ENCODE measurements at regions not wholly inside any gene's neighbourhood (a gene's known extent, or its start where the extent isn't known, plus 50 kb on each side); places are given as distances from the start of the nearest gene placed in this dataset.

DNA sequence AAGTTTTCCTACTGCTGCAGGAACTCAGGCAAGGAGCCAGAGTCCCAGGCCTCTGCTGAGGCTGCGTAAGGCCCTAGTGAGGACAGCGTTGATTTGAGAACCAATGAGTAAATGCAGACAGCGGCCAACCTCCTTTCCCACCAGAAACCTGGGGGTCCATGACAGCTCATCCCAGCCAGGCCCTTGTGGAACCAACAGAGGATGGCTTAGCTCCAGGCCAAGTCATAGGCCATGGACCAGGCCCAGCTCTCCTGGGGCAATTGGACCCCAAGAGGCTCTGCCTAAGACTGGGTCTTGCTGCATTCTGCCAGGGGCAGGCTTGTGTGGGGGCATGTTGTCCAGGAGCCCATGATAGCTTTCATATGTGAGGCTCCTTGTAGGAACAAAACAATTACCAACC, 65.4 kb upstream of the PPP1R3C start:
- DNase-seq (ENCODE audit: low spot score): no peak
- intact Hi-C loops (cut with DNase I): no loop called here
- no peak for ATAC-seq

DNA sequence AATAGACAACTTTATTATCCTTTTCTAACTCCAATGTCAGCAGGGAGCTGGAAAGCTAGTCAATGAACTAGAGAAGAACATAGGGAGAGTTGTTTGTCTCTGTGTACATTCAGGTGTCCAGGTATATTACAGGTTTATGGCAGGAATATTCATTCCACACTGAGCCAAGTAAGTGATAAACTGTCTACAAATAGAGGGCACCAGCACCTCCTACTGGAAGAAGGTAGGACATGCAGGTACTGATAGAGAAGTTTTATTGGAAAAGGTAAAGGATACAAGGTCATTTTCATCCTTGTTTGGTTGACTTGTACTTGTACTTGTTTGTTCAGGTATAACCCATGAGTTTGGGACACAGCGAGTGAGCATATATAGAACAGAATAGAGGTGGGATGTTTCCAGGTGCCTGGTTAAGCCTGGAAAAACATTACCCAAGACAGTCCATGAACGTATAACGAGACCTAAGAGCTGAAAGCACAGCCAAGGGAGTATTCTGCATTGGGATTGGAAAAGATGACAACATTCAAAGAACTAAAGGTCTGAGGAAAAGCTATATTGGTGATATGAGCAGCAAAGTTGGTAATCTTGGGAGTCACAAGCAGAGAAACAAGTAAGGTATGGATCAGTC, 61.4 kb upstream of the PPP1R3C start:
- ATAC-seq (no peak), DNase-seq (ENCODE audit: low spot score) (no peak)
- intact Hi-C loops (cut with DNase I): no loop called here

- intact Hi-C loops (cut with DNase I): no loop called here
- ATAC-seq (no peak), DNase-seq (ENCODE audit: low spot score) (no peak)
These were observed 59.1 kb upstream of the PPP1R3C start for GRCh38 chr10:91691981-91692380.

DNA sequence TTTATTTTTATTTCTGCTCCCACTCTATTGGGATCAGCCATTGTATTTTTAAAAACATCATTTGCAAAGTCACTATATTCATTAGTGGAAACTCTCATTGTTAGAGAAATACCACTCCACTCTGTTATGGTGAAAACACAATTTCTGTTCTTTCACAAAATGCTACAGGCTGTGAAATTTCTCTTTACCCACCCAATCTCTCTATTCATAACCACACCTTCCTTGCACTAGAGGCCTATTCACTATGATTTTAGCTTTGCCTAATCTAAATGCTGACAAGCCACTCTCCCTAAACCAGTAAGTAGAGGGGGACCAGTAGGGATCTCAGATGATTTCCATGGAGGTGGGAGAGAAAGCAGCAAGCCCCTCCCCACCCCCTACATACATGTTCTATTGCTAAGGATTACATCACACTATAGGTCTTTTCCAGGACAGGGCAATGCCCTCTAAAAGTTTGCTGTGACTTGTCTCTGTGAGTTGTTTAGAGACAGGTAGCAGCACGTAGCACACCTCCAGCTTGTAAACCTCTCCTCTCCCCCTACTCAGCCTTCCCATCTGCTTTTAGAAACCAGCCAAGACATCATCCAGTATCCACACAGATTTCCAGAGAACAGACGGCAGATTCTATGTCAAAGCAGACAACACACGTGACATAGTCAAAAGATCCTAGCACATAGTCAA, 58.3 kb upstream of the PPP1R3C start:
- no peak for ATAC-seq
- intact Hi-C loops (cut with DNase I): no loop called here
- DNase-seq (ENCODE audit: low spot score): no peak

DNA sequence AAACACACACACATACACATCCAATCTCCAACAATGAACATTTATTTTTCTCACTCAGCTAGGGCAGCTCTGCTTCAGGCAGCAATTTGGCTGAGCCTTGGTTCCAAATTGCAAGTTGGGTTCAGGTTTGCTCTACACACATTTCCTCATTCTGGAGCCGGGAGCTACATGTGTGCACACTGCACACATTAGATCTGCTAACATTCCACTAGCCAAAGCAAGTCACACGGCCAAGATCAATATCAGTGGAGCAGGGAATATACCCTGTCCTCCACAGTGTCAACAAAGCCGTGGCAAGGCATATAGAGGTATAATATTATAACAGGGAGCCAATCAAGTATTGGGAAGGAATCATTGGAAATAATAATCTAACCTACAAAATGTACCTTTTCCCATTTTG, 57.5 kb upstream of the PPP1R3C start:
- no peak for ATAC-seq
- intact Hi-C loops (cut with DNase I): no loop called here
- no peak for DNase-seq (ENCODE audit: low spot score)

GRCh38 chr10:91689731-91690168, 56.9 kb upstream of the PPP1R3C start:
- intact Hi-C loops (cut with DNase I): no loop called here
- ATAC-seq: peak; percentile 96
- DNase-seq (ENCODE audit: low spot score): no peak

GRCh38 chr10:91684841-91685240, 52.0 kb upstream of the PPP1R3C start:
- intact Hi-C loops (cut with DNase I): no loop called here
- ATAC-seq (no peak), DNase-seq (ENCODE audit: low spot score) (no peak)

- no peak for DNase-seq (ENCODE audit: low spot score)
- ATAC-seq: no peak
- intact Hi-C loops (cut with DNase I): no loop called here
These were observed 51.1 kb upstream of the PPP1R3C start for GRCh38 chr10:91683975-91684374.

GRCh38 chr10:91682912-91683311, 50.0 kb upstream of the PPP1R3C start:
- DNase-seq (ENCODE audit: low spot score) (no peak), ATAC-seq (no peak)
- intact Hi-C loops (cut with DNase I): no loop called here
